ENCODE measurements at regions not wholly inside any gene's neighbourhood (a gene's known extent, or its start where the extent isn't known, plus 50 kb on each side); places are given as distances from the start of the nearest gene placed in this dataset.

GRCh38 chr14:45811155-45811554 lies 558.2 kb upstream of the MIS18BP1 start:
- TF ChIP-seq RAD21 (IDR thresholded peaks at IDR 0.05; ENCODE audit: low read depth): no peak
- TF ChIP-seq TCF12 (IDR thresholded peaks at IDR 0.05; ENCODE audit: low read depth): no peak
- TF ChIP-seq ZBTB7A (IDR thresholded peaks at IDR 0.05; ENCODE audit: low read depth): no peak

GRCh38 chr14:45810152-45810872 lies 557.3 kb upstream of the MIS18BP1 start:
- peak; percentile 35; the same call in 1 of the 2 replicates for TF ChIP-seq RAD21 (IDR thresholded peaks at IDR 0.05; ENCODE audit: low read depth)
- TF ChIP-seq FOXM1 (IDR thresholded peaks at IDR 0.05; ENCODE audit: borderline replicate concordance, low read depth): no peak

- no peak for TF ChIP-seq YY1 (IDR thresholded peaks at IDR 0.05; ENCODE audit: low read depth)
- no peak for TF ChIP-seq ZBTB7A (IDR thresholded peaks at IDR 0.05; ENCODE audit: low read depth)
- TF ChIP-seq CEBPB (IDR thresholded peaks at IDR 0.05): no peak
- no peak for TF ChIP-seq NFIC (IDR thresholded peaks at IDR 0.05)
- no peak for TF ChIP-seq EGR1 (IDR thresholded peaks at IDR 0.05)
- TF ChIP-seq CREB1 (IDR thresholded peaks at IDR 0.05; ENCODE audit: low read depth): no peak
- TF ChIP-seq, protein P1, sequence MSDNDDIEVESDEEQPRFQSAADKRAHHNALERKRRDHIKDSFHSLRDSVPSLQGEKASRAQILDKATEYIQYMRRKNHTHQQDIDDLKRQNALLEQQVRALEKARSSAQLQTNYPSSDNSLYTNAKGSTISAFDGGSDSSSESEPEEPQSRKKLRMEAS (IDR thresholded peaks at IDR 0.05): no peak
- TF ChIP-seq TAF1 (IDR thresholded peaks at IDR 0.05; ENCODE audit: low read depth): no peak
- TF ChIP-seq USF1 (IDR thresholded peaks at IDR 0.05): no peak
- TF ChIP-seq REST (IDR thresholded peaks at IDR 0.05; ENCODE audit: low read depth): no peak
- TF ChIP-seq RAD21 (IDR thresholded peaks at IDR 0.05; ENCODE audit: low read depth): no peak
- no peak for TF ChIP-seq TCF12 (IDR thresholded peaks at IDR 0.05; ENCODE audit: low read depth)
- TF ChIP-seq TEAD4 (IDR thresholded peaks at IDR 0.05): no peak
- TF ChIP-seq EP300 (IDR thresholded peaks at IDR 0.05; ENCODE audit: borderline replicate concordance): no peak
- TF ChIP-seq FOXM1 (IDR thresholded peaks at IDR 0.05; ENCODE audit: borderline replicate concordance, low read depth): no peak
These were observed 554.3 kb upstream of the MIS18BP1 start for GRCh38 chr14:45807178-45807899.

DNA sequence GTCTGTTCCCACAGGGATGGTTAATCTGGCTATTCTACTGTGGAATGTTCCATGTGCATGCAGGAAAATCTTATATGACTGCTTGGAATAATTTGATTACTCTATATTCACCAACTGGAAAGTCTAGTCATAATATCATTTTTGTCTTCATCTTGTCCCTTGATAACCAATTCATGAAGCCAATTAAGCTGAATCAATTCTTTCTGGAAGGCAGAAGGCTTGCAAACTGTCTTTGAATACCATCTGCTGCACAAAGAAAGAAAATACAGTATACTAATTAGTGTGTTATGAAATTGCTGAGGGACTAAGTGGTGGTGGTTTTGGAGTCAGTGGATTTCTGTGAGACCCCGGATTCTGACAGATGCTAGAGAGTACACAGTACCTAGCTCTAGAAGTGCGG lies 546.5 kb upstream of the MIS18BP1 start:
- no peak for TF ChIP-seq REST (IDR thresholded peaks at IDR 0.05; ENCODE audit: low read depth)

DNA sequence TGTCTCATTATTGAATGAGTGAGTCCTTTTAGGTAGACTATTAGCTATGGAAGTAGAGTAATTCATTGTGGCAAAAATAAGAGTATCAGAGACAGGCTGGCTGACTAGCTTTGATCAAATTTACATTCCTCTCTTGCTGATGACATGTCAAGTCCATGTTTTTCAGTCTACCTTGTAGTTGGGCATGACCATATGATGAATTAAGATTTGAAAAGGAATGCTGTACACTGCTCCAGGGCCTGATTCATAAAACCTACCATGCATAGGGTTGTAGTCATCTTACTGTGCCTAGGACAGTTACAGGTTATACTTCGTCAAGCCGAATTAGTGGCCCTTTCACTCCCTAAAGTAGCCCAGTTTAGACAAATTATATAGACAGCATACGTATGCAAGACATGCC lies 545.7 kb upstream of the MIS18BP1 start:
- TF ChIP-seq CREB1 (IDR thresholded peaks at IDR 0.05; ENCODE audit: low read depth) (no peak), NFIC (IDR thresholded peaks at IDR 0.05) (no peak), FOXM1 (IDR thresholded peaks at IDR 0.05; ENCODE audit: borderline replicate concordance, low read depth) (no peak), USF1 (IDR thresholded peaks at IDR 0.05) (no peak), TAF1 (IDR thresholded peaks at IDR 0.05; ENCODE audit: low read depth) (no peak), TCF12 (IDR thresholded peaks at IDR 0.05; ENCODE audit: low read depth) (no peak), ZBTB7A (IDR thresholded peaks at IDR 0.05; ENCODE audit: low read depth) (no peak), CEBPB (IDR thresholded peaks at IDR 0.05) (no peak), TEAD4 (IDR thresholded peaks at IDR 0.05) (no peak), REST (IDR thresholded peaks at IDR 0.05; ENCODE audit: low read depth) (no peak), YY1 (IDR thresholded peaks at IDR 0.05; ENCODE audit: low read depth) (no peak), EP300 (IDR thresholded peaks at IDR 0.05; ENCODE audit: borderline replicate concordance) (no peak), RAD21 (IDR thresholded peaks at IDR 0.05; ENCODE audit: low read depth) (no peak), EGR1 (IDR thresholded peaks at IDR 0.05) (no peak)
- TF ChIP-seq, protein P1 (IDR thresholded peaks at IDR 0.05): no peak
